CD4-positive, alpha-beta T cell treated with Interleukin-10 for 1 hour (primary cell): ENCODE measurements at regions not wholly inside any gene's neighbourhood (a gene's known extent, or its start where the extent isn't known, plus 50 kb on each side); places are given as distances from the start of the nearest gene placed in this dataset.

Experiments used
- DNase-seq: peaks from one replicate; pipeline ENCODE4 v3.0.0-alpha.2; 2020

DNA sequence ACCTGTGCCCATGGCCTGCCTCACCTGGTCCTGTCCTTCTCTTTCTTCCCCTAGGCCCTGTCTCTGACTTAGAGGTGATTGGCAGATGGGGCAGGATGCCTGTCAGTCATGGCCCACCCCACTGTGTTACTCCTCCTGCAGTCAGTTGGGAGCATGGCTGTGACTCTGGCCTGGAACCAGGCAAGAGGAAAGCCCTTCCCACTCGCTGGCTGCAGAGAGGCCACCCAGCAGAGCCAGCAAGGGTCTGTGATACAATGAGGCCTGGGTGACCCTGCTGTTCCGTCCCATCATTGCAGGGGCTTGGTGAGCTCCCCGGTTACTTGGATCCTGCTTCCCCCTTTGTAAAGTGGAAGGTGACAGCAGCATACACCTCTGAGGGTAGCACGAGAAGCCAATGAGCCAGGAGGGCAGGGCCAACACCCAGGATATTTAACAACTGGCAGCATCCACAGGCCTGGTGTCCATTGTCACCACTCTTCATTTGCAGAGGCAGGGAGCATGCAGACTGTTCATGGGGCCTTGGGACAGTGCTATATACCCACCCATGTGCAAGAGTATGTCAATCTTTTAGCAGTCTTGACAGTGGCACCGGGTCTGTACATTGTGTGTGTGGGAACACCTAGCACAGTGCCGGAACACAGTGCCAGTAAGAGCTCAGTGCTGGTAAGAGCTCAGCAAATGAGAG, 191.0 kb upstream of the C1orf174 start:
- DNase-seq = no peak

DNA sequence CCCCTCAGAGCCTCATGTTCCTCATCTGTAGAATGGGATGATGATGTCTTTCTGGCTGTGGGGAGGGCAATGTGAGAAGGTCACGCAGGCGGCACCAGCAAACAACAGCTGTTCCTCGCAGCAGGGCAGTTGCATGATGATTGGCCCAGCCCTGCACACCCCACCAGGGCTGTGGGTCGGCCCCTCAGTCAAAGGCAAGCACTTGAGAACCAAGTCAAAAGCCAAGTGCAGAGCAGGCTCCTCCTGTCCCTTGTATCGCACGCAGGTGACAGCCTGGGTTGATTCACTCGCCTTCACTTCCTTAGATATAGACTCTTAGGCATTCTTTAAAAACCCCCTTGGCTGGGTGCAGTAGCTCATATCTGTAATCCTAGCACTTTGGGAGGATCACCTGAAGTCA, 191.9 kb upstream of the C1orf174 start:
- no peak for DNase-seq

DNA sequence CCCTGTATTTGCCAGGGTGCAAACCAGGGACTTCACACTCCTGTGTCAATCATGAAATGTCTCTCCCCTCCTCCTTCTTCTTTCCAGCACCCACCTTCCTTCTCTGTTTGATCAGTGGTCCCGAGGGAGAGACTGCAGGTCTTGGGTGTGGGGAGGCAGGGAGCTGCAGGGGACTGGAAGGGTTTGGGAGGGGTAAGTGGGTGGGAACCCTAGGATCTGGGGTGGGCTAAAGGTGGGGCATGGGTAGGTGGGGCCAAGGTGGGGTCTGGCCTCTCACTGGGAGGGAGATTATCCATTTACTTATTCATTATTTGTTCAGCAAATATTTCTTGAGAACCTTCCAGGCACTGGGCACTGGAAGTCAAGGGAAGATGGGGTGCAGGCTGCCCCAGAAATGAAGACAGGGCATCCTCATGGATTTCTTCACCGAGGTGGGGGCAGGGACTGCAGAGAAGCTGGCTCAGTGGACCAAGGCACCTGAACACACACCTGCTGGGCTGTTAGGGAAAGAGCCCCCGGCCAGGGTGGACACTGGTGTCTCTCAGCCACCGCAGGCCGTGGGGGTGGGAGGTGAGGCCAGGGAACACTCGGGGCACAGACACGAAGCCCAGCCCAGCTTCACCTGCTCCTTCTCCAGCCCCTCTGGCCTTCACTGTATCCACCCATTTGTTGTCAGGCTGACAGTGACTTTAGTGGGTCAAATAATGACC, 193.9 kb upstream of the C1orf174 start:
- DNase-seq = no peak

DNA sequence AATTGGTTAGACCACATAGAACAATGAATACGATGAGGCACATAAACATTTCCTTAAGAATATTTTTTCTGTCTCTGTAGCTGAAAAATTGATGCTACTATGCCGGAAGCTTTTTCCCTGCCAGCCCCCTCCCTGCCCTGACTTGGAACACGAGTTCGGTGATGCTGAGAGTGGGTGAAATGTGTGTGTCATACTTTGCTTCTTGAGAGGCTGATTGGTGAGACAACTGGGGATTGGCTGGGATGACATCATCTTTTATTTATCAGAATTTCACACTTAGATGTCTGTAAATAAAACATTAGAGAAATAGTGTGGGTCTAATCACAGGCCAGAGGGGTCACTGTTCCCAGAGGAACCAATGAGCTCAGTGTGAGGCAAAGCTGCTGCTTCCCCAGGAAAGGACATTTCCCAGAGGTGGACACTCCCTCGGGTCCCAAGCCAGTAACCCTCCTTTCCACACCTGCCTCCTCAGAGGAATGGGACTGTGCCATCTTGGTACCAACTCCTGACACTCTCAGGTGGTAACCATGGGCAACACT, 195.4 kb upstream of the C1orf174 start:
- no peak for DNase-seq

DNA sequence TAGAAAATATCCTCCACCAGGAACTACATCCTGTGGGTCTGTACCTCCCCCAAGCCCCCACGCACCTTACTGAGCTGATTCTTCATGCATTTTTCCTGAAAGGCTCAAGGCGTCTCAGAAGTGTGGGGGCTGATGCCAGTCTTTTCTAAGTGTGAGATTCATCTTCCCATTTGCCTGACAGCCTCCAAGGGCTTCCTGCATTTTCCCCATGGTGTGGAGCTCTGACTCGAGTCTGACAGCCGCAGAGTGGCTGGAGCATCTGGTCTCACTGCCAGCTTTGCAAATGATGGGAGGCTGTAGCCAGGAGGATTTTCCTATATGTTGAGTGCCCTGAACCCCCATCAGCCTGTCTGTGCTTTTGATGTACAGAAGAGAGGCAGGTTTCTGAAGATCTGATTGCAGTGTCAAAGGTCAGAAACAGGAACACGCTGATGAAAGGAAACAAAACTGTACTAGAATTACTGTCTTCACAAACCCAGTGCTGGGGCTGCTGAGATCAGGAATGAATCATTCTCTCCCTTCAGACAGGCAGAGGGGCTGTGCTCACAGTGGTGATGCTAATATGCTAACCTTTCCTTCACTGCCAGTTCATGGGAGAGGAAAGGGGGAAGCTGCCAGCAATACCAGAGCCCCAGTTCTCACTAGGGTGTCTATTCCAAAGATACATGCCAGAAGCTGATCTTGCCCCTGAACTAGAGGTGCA, 201.5 kb upstream of the C1orf174 start:
- no peak for DNase-seq

DNA sequence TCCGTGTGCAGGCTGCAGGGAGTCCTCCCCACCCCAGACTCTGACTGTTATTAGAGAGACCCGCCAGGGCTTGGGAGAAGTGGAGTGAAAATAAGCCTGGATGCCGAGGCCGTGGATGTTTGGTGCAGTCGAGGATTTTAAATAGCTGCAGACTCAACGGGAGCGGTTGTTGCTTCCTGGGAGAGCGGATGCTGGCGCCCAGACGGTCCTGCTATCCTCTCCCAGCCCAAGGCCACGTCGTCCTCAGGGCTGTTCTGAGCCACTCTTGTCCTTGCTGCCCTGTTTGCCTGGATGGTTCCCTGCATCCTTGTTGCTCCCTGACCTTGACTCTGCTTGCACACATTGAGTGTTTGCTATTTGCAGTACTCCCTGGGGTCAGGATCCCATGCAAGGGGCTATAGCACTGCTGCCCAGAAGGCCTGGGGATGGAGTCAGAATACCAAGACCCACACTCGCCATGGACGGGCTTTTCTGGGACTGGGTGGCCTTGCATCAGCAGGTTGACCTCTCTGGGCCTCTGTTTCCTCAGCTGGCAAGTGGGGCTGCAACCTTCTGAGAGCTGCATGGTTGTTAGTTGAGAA, 205.3 kb upstream of the C1orf174 start:
- DNase-seq = no peak

DNA sequence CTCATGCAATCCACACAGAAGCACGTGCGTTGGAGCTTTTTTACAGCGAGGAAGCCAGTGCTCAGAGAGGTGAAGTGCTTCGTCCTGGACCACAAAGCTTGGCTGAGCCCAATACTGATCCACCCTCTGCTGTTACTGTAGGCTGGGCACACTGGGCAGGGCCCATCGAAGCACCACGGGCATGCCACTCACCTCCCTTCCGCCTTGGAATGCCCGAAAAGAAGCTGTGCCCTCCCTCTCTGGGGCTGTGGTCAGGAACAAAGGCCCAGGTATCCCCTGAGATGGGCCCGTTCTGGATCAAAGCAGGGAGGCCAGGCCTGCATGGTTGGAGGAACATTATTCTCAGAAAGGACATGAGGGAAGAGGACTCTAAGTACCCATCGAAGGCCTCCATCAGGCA, 206.7 kb upstream of the C1orf174 start:
- DNase-seq = no peak

DNA sequence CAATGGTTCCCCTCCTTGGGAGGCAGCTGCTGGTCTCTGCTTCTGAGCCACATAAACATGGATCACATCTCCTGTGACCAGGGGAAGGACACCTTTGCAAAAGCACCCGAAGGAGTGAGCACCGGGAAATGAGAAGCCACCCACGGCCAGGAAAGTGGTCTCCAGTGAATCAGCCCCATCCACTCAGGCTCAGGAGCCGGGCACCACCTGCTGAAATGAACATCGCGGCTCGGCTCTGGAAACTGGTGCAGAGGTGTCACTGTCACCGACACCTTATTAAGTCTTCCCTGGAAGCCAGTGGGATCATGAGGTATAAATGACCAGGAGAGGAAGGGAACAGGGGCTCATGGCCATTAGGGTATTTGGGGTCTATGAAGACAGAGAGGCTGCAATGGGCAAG, 207.2 kb upstream of the C1orf174 start:
- DNase-seq = no peak

DNA sequence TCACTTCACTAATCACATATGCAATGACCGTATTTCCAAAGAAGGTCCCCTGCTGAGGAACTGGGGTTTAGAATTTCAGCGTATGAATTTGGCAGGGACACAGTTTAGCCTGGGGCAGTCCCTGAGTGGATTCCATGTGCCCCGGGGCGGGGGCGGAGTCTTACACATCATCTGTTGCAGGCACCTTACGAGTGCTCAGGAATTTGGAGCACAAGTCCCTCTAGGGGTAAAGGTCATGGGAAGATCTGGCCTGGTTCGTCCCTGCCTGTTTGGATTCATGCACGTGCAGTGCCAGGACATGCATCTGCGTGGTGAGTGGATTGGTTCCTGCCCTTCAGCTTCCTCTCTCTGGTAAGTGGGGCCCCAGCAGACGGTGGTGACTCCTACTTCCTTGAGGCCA, 208.3 kb upstream of the C1orf174 start:
- no peak for DNase-seq

DNA sequence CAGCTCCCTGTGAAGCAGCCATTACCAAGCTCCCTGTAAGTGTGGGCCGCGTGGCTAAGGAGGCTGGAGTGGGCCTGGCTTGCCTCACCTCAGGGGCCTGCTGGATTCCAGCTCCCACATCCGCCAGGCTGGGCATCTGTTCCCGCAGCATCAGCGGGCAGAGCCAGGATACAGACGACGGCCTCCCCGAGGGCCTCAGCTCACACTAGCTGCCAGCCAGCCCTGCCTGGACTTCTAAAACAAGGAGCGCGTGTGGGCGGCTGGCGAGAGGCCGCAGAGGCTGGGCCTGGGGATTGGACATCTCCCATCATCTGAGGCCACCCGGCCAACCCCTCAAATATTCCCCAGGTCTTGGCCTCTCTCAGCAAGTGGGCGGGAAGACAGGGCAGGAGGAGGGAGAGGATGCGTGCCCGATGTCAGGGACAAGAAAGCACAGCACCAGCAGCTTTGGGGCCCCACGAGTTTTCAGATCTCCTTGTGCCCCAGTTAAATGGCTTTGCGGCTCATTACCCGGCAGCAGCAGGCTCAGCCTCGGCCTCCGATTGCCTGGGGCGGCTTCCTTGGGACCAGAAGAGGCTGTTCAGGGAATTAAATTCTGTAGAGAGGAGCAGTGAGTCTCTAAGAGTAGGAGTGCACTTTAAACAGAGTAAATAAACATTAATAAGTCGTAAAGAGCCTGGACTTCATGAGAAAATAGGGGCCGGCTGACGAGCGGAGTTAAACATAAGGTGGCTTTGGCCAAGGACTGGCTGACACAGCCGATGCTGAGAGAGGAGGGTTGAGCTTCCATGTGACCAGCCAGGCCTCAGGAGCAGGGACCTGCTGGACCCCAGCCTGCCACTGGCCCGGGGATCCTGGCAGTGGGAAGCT, 208.9 kb upstream of the C1orf174 start:
- no peak for DNase-seq

DNA sequence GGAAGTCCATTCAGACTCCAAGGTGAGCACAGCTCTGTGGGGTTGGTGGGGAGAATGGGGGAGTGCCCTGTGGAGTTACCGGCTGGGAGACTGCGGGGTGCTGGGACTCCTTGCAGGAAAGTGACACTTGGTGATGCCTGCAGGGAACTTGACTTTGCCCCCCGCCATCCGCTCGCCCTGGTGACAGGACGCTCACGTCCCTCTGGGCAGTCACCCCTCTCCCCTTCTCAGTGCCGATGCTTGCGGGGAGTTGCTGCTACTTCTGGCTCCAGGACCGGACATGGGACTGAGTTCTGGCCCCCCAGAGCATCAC, 209.5 kb upstream of the C1orf174 start:
- no peak for DNase-seq

DNA sequence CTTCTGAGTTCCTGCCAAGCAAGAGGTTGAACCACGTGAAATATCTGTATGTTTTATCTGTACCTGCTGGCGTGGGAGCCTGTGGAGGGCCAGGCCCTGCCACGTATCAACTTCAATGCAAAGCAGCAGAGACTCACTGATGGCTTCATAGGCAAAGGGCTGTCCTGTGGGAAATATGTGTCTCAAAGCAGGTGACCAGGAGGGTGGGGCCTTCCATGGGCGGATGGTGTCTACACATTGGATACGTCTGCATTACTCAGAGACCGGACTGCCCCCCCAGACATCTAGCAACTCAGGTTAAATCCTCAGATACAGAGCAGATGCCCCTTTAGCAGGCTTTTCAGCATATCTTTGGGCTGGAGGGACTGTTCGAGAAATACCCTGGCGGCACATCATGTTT, 210.8 kb upstream of the C1orf174 start:
- DNase-seq = no peak

DNA sequence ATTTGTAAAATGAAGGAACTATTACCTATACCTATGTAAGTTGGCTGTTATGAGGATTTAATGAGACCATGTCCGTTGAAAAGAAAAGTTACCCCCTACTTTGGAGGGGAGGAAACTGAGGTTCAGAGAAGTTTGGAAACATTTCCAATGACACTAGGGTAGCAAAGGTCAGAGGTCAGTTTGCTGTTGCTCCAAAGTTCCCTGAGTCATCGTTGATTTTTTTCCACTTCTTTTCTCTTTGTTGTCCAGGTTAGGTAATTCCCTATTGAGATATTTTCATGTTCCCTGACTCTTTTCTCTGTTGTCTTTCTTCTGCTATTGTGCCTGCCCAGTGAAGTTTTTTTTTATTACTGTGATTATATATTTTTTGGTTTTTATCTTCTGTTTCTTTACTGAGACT, 213.8 kb upstream of the C1orf174 start:
- no peak for DNase-seq

DNA sequence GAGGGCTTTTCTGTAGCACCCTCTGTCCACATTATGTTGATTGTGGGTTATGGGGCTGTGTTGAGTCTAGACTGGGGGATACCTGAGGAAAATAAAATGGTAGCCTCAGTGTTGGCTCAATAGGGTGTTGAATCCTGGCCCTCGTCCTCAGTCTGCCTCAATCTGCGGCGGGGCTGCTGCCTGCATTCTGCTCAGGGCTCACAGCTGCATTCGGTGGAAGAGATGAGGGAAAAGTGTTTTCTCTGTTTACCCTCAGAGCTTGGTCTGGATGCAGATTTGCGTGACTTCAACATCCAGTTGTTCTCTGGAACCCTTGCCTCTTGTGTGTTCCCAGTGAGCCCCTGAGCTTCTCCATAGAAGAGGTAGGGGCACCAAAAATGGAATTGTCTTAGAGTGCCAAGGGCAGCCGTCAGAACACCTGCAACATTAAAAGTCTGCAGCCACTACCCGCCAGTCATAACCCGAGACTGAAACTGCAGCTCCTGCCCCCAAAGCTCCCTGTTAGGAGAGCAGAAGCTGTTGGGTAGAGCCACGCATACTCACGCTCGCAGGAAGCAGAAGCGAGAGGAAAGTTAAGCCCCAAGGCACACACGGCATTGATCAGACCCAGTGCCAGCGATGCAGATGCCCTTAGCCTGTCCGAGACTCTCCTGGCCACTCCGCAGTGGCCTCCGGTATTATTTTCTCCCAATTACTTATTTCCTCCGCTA, 215.3 kb upstream of the C1orf174 start:
- DNase-seq = no peak

DNA sequence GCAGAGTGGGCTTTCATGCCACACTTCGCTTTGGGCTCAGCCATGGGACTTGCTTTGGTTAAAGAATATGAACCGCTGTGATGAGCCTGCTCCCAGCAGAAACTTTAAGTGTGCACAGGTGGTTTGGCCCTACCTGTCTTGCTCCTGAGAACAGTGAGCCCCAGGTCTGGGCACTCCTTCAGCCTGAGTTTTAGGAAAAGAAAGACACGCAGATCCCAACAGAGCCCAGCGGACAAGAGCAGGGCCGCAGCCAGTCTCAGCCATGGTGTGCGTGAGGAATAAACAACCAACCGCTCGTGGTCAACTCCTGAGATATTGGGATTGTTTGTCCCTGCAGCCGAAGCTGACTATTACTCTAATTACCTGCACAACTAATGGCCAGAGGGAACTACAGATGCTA, 217.1 kb upstream of the C1orf174 start:
- DNase-seq = no peak

DNA sequence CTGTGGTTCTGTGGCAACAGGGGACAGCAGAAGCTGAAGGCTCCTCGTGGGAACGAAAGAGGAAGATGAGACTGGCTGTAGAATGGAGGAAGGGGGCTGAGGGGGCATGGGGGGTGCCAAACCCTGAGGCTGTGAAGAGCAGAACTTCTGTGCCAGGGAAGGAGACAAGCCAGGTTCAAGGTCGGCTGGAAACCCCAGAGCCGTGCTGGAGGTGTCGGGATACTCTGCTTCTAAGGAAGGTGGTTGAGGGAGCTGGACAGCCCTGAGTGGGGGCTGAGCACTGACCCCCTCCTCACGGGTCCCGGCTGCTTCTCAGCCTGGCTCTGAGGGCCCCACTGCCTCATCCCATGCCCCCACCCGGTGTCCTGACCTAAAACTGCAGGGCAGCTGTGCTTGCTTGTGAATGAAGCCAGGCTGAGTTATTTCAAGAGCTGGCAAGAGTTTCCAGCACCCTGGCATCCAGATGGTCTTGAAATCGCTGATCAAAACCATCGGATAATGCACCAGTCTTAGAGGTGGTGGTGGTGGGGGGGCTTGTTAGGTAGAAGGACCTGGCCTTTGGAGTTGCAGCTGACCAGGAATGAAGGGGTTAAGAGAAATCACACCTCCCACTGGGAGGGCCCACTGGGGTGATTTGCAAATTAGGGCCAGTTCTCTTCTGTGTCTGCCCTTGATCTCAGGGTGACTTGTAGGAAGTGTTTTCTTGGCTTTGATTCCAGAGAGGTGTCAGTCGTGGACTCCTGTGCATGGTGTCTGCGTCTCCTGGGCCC, 218.9 kb upstream of the C1orf174 start:
- DNase-seq = no peak

DNA sequence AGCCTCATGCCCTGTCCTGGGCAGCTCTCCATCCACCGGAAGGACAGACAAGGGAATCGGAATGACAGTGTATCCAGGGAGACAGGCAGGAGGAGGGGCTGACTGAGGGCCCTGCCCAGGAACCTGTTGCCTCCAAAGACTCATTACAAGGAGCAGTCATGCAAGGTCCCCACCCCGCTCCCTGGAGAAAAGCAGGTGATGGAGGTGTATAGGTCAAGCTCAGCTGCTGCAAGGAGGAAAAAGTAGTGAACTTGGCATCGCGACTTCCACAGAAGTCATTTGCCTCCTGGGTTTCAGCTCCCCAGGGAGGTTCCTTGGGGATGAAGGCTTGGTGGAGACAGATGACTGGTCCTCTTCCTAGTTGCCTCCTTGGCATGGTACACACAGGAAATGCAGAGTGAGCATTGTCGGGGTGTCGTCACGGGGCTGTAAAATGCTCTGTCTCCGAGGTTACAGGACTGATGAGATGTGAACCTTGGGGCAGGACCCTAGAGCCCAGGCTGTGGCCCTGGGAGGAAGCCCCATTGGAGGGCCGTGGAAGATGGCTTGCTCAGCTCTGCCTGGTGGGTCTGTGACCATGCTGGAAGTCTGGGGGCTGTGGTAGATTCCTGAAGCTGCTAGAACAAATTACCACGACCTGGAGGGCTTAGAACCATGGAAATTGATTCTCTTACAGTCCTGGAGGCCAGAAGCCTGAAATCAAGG, 219.6 kb upstream of the C1orf174 start:
- DNase-seq = no peak

DNA sequence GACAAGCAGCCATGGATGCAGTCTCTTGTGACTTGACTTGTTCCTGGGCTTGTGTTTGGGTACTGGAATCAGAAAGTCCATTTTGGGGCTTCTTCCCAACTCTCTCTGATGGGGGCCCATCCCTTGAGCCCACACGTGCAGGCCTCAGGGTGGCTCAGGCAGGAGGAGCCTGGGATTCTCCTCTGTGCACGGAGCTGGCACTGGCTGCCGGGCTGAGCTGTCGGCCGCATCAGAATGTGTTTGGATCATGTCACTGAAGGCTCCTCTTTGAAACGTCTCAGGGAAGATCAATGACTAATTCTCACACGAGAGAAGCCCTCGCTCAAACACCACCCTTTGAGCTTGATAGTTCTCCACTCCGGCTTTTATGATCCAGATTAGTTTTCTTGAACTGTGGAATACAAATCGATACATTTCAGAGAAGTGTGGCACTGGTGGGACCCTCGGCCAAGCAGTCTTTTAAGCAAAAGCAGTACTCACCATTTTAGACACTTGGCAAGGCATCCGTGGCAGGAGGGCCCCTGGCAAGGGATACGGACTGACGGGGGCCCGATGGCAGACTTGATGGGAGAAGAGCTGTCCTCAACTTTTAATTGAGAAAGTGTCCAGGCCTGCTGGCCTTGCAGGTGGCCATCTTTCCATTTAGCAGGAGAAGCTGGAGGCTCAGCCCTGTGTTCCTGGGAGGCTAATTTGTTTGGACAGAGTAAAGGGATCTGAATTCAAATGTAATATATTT, 220.7 kb upstream of the C1orf174 start:
- DNase-seq = no peak

DNA sequence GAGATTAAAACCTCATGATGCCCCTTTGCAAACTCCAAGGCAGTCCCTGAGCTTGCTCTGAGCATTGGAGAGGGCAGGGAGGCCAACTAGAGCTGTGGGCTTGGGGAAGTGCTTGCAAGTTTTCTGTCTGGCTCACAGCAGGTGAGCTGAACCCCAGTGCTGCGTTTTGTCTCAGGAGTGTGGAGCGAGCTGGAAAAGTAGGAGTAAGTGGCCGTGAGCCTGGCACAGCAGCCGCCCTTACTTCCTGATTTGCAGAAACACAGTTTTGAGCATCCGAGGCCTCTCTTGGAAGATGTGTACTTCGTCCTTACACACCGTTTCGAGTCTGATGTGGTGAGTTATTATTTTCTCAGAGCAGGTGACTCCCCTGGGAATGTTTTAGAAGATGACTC, 221.2 kb upstream of the C1orf174 start:
- no peak for DNase-seq
